ENCODE measurements at regions not wholly inside any gene's neighbourhood (a gene's known extent, or its start where the extent isn't known, plus 50 kb on each side); places are given as distances from the start of the nearest gene placed in this dataset.

- TF ChIP-seq, protein P1, sequence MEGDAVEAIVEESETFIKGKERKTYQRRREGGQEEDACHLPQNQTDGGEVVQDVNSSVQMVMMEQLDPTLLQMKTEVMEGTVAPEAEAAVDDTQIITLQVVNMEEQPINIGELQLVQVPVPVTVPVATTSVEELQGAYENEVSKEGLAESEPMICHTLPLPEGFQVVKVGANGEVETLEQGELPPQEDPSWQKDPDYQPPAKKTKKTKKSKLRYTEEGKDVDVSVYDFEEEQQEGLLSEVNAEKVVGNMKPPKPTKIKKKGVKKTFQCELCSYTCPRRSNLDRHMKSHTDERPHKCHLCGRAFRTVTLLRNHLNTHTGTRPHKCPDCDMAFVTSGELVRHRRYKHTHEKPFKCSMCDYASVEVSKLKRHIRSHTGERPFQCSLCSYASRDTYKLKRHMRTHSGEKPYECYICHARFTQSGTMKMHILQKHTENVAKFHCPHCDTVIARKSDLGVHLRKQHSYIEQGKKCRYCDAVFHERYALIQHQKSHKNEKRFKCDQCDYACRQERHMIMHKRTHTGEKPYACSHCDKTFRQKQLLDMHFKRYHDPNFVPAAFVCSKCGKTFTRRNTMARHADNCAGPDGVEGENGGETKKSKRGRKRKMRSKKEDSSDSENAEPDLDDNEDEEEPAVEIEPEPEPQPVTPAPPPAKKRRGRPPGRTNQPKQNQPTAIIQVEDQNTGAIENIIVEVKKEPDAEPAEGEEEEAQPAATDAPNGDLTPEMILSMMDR (IDR thresholded peaks at IDR 0.05; ENCODE audit: borderline replicate concordance, extremely low read depth, low read length, poor library complexity, severe bottlenecking): no peak
- no peak for TF ChIP-seq EZH2 (IDR thresholded peaks at IDR 0.05; ENCODE audit: borderline replicate concordance, low read depth, low read length, severe bottlenecking)
These were observed 113.6 kb upstream of the WSB1 start for GRCh38 chr17:27180322-27180721.

Measured in DND-41 (cell line).